Suppressor macrophage treated with lipopolysaccharide for 4 hours (primary cell): ENCODE measurements at regions not wholly inside any gene's neighbourhood (a gene's known extent, or its start where the extent isn't known, plus 50 kb on each side); places are given as distances from the start of the nearest gene placed in this dataset.
A peak's percentile ranks its signal among the peaks of the same experiment; 100 is the strongest.

Experiments used
- DNase-seq: peaks from one replicate; pipeline ENCODE4 v3.0.0-alpha.2; 2020

- DNase-seq: peak; percentile 47
These were observed 414.6 kb upstream of the NPVF start for GRCh38 chr7:25642849-25643248.

- DNase-seq: peak; percentile 30
These were observed 415.0 kb upstream of the NPVF start for GRCh38 chr7:25643286-25643685.

- DNase-seq: peak; percentile 8
These were observed 415.6 kb upstream of the NPVF start for GRCh38 chr7:25643770-25644394.

DNA sequence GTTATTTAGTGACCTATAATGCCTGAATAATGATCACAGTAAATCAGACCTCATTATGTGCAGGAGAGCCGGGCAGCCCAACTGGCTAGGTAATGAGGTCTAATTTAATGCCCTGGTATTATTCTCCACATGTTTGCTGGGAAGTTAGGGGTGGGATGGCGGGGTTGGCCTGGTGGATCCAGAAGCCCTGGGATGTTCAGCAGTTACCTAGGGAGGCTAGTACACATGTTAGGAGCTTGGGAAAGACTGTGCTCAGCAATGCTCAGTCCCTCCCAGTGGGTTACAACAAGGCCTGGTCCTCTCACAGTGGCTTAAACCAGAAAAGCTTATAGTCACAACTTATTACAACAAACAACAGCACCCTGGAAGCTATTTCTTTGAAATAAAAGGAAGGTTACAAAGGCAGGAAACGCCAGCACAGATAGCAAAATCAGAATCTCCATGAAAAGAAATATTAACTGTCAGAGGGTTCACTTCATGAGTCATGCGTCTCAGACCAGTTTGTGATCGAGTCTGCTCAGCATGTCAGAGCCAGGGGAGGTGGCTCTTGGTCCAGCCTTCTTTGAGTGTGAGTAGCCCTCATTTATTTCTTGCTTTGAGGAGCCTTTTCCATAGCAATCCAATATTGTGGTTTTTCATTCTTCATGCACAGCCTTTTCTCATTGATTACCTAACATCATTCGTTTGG, 418.6 kb upstream of the NPVF start:
- DNase-seq: no peak

DNA sequence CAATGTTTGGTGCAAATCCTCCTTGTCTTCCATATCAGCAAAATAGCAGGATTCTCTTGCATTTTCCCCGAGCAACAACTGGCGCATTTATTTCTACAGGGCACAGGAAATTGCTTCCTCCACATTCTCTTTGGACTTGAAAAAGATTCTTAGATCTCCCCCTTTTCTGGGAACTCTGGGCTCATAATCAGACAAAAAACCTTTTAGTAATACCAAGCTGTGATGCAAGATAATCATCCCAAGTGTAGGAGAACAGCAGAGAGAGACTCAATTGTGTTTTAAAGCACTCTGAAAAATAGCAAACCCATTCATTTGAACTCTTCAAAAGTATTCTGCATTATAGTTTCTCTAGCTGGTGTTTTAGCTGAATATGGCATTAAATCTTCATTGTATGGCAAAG, 419.6 kb upstream of the NPVF start:
- DNase-seq: no peak

DNA sequence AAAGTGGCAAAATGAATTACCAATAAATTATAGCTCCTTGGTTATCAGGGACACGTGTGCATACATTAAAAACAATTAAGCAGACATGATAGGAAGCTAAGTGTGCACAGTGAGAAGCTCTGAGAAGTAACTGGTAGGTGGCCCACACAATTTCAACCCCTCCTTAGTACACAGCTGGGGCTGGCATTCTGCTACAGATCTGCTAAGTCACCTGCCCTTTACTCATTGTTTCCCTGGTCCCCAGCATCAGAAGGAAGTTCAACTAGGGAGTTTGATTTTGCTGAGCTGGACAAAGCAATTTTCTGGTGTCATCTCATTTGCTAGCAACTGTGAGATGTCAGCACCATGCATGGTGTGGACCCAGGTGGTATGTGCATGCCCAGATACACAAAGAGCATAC, 424.1 kb upstream of the NPVF start:
- peak; percentile 8 for DNase-seq

GRCh38 chr7:25653384-25653783, 425.1 kb upstream of the NPVF start:
- no peak for DNase-seq

- DNase-seq: no peak
These were observed 427.8 kb upstream of the NPVF start for GRCh38 chr7:25656071-25656470.

- no peak for DNase-seq
These were observed 428.3 kb upstream of the NPVF start for GRCh38 chr7:25656581-25657026.

- no peak for DNase-seq
These were observed 430.1 kb upstream of the NPVF start for GRCh38 chr7:25658375-25658774.

DNA sequence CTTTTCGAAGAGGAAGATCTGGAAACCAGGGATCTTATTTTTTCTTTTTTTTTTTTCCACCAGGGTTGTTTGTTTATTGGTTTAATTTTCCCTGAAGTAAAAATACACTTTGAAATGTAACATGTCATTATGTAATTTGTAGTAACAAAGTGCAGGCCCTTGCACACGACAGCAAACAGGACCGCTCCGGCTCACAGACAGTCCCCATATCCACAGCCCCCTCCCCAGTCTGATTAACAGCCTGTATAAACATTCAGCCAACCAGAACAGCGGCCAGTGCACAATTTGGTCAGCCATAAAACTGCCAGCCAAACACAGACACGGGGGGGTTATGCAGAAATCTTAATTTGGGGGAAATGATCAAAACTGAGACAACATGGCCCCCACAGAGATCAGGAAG, 431.6 kb upstream of the NPVF start:
- no peak for DNase-seq

GRCh38 chr7:25662841-25663800, 434.8 kb upstream of the NPVF start:
- no peak for DNase-seq

DNA sequence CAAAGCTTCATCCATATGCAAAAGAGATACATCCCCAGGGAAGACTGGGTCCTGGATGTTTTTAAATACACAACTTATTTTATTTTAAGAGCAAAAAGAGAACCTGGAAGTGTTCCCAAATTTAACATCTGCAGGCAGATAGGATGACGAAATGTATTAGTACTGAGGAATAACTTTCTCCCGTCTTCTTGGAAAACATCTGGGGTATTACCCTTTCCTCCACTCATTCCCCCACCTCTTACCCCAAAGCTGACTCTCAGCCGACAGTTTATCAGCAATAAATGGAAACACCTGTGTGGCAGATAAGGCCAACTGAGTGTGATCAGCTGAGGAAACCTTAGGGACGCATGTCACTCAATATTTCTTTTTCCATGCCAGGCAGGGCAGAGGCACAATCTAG, 435.6 kb upstream of the NPVF start:
- DNase-seq: no peak

- DNase-seq: no peak
These were observed 436.3 kb upstream of the NPVF start for GRCh38 chr7:25664593-25664992.

DNA sequence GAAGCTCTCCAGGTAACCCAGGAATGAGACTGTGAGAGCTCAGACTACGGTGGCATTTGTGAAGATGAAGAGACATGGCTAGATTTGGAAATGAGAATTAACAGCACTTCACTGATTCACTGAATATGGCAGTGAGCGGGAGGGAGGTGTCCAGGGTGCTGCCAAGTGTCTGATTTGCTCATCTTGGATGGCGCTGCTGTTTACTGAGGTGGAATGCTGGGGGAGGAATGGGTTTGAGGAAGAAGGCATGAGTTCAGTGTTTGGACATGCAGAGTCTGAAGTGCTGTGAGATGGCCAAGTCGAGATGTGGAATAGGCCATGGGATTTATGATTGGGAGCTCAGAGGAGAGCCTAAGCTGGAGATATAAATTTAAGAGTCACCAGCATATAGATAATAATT, 437.1 kb upstream of the NPVF start:
- DNase-seq: no peak

DNA sequence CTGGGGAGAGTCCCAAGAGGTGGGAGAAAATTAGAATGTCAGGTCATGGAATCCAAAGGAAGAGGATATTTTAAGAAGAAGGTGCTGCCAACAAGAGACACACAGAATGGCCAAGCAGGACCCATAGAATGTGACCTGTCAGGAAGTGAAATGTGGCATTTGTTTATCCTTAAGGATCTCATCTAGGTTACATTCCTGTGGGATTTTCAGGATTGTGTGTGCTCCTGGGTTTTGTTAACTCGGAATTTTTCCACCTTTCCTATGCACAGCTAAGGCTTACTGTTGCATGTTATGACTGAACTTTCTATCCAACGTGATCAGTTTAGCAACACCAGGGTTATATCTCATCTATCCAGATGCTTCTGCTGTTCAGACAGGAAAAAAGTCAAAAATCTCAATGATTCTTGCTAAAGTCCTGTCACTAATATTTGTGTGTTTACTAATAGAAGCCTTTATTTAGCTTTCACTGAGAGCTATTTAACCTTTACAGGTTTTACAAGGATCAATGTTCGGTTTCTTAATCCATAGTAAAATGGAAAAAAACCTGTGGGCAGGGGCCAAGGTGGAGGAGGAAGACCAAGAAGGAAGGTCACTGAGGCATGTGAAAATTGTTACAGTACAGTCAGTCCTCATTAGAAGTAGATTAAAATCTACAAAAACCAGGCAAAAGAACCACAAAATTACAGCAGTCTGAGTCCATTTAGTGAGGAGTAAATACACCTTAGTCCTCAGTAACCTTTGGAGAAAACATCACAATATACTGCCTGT, 437.8 kb upstream of the NPVF start:
- DNase-seq: no peak

- no peak for DNase-seq
These were observed 438.4 kb upstream of the NPVF start for GRCh38 chr7:25666671-25667060.

GRCh38 chr7:25669281-25669781, 441.0 kb upstream of the NPVF start:
- DNase-seq: no peak

DNA sequence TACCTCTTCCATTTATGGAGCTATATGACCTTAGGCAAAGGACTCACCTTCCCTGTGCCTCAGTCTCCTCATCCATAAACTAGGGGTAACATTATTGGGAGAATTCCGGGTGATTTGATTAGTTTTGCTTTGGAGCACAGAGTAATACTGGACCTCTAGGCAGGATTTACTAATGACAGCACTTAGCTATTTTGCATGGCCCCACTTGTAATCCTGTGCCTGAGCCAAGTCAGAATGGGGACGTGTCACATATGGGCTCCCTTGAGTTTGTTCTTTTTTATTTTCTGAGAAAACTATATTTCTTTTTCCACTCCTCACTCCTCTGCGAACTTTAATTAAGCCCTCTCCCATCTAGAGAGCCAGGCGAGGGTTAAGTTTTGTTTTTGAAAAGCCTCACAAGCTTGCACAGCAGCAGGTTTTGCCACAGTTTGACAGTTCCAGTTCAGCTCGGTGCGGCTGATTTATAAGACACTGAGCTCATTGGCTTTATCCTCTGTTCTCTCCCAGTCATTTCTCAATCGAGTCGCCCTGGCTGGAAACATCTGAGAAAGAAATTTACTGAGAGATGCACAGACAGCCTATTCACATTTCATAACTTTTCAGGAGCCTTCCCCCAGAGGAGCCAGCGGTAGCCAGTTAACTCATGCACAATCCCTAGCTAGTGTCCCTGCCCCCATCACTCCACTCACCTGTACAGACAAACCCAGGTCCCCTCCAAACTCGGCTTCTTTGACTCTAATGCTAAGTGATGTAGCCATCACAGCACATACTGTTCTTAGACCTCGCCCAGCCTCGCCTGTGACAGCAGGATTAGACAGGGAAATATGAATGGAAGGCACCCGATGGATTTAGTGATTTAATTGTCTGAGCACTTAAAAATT, 441.9 kb upstream of the NPVF start:
- DNase-seq: no peak

DNA sequence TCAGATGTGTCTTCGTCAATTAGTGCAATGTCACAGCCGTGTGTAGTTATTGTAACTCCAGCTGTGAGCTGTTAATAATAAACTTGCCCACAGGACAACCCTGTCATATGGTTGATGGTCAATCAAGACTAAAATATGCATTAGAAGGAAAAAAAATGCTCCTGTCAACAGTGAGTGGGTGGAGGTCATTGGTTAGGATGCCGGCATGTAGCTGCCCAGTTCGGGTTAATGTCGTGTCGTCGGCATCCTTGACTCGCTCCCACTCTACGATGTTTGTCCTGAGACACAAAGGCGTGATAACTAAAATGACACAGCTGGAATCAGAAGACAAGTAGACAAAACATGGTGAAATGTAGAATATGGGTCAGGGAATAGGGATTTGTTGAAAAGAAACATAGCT, 442.8 kb upstream of the NPVF start:
- no peak for DNase-seq

- no peak for DNase-seq
These were observed 444.2 kb upstream of the NPVF start for GRCh38 chr7:25672496-25672895.
